GM23338 (cell line): ENCODE measurements at regions not wholly inside any gene's neighbourhood (a gene's known extent, or its start where the extent isn't known, plus 50 kb on each side); places are given as distances from the start of the nearest gene placed in this dataset.

Experiments used
- ATAC-seq: fragments of 200-7000 bp; cut with Tn5 transposase; 3 replicates; pipeline ENCODE4 v1.9.1; 2020
- DNase-seq: peaks from one replicate; pipeline ENCODE4 v3.0.0-alpha.2; 2015; ENCODE audit warnings: low spot score
- H2AFZ ChIP-seq: fragments of 200-600 bp; sonication (generic); 2 replicates; pipeline ENCODE4 v1.8.0; 2016; ENCODE audit warnings: antibody characterized with exemption, mild to moderate bottlenecking, moderate library complexity
- H3F3A ChIP-seq: fragments of 200-600 bp; sonication (generic); replicated peaks from 2 replicates; pipeline ENCODE4 v1.8.0; 2017; ENCODE audit warnings: antibody characterized with exemption, mixed run types, low read depth
- H3K27ac ChIP-seq: fragments of 200-600 bp; sonication (generic); 2 replicates; pipeline ENCODE4 v1.6.1; 2016; ENCODE audit warnings: low read depth
- H3K27me3 ChIP-seq: fragments of 200-600 bp; sonication (generic); 2 replicates; pipeline ENCODE4 v1.8.0; 2016; ENCODE audit warnings: mild to moderate bottlenecking, mixed run types, moderate library complexity; ENCODE audit not compliant: insufficient read depth
- H3K36me3 ChIP-seq: fragments of 200-600 bp; sonication (generic); 2 replicates; pipeline ENCODE4 v1.8.0; 2016; ENCODE audit warnings: mild to moderate bottlenecking; ENCODE audit not compliant: insufficient read depth
- H3K4me1 ChIP-seq: fragments of 200-600 bp; sonication (generic); 2 replicates; pipeline ENCODE4 v1.8.0; 2016; ENCODE audit warnings: mild to moderate bottlenecking, moderate library complexity; ENCODE audit not compliant: insufficient read depth
- H3K4me2 ChIP-seq: fragments of 200-600 bp; sonication (generic); 2 replicates; pipeline ENCODE4 v1.7.1; 2017; ENCODE audit warnings: mixed run types
- H3K4me3 ChIP-seq: fragments of 200-600 bp; sonication (generic); 2 replicates; pipeline ENCODE4 v1.6.1; 2016; ENCODE audit warnings: mixed run types
- H3K79me2 ChIP-seq: fragments of 200-600 bp; sonication (generic); replicated peaks from 2 replicates; pipeline ENCODE4 v1.8.0; 2017; ENCODE audit warnings: mild to moderate bottlenecking; ENCODE audit not compliant: insufficient read depth
- H3K9me2 ChIP-seq: fragments of 200-600 bp; sonication (generic); 2 replicates; pipeline ENCODE4 v1.8.0; 2017; ENCODE audit not compliant: insufficient read depth
- H4K20me1 ChIP-seq: fragments of 200-600 bp; sonication (generic); replicated peaks from 2 replicates; pipeline ENCODE4 v1.8.0; 2017; ENCODE audit warnings: mild to moderate bottlenecking; ENCODE audit not compliant: insufficient read depth
- H3K27ac Mint-ChIP-seq: 2 replicates; pipeline ENCODE4 v1.8.0; 2020; ENCODE audit warnings: inconsistent platforms, mild to moderate bottlenecking, moderate library complexity, mixed read lengths
- H3K27me3 Mint-ChIP-seq: 3 replicates; pipeline ENCODE4 v1.8.0; 2022; ENCODE audit warnings: low read depth, mild to moderate bottlenecking, moderate library complexity, mixed read lengths, inconsistent platforms; ENCODE audit not compliant: insufficient read depth, poor library complexity
- H3K36me3 Mint-ChIP-seq: 3 replicates; pipeline ENCODE4 v1.8.0; 2021; ENCODE audit warnings: low read depth, mild to moderate bottlenecking, inconsistent platforms, moderate library complexity, mixed read lengths
- H3K4me1 Mint-ChIP-seq: 3 replicates; pipeline ENCODE4 v1.8.0; 2020; ENCODE audit warnings: mild to moderate bottlenecking, inconsistent platforms, mixed read lengths
- H3K4me3 Mint-ChIP-seq: 3 replicates; pipeline ENCODE4 v1.8.0; 2021; ENCODE audit warnings: moderate library complexity, mild to moderate bottlenecking, inconsistent platforms, mixed read lengths
- H3K9me3 Mint-ChIP-seq: 3 replicates; pipeline ENCODE4 v1.8.0; 2020; ENCODE audit warnings: moderate library complexity, mild to moderate bottlenecking, inconsistent platforms, mixed read lengths
- CREB1 ChIP-seq: fragments of 250-450 bp; sonication (Bioruptor Pico); IDR thresholded peaks from 2 replicates; pipeline ENCODE4 v1.5.0; 2020; ENCODE audit warnings: low read depth, mild to moderate bottlenecking, moderate library complexity
- EZH2 ChIP-seq: fragments of 200-600 bp; sonication (generic); IDR thresholded peaks from one replicate; pipeline ENCODE4 v1.8.0; 2017; ENCODE audit warnings: antibody characterized with exemption, mild to moderate bottlenecking, low read depth; ENCODE audit not compliant: unreplicated experiment
- JUNB ChIP-seq: IDR thresholded peaks from one replicate; pipeline ENCODE4 v1.6.1; 2016; ENCODE audit warnings: antibody characterized with exemption; ENCODE audit not compliant: unreplicated experiment
- NANOG ChIP-seq: IDR thresholded peaks from 2 replicates; pipeline ENCODE4 v1.6.1; 2016; ENCODE audit warnings: antibody characterized with exemption, borderline replicate concordance
- STAT1 ChIP-seq: IDR thresholded peaks from one replicate; pipeline ENCODE4 v1.6.1; 2016; ENCODE audit warnings: antibody characterized with exemption; ENCODE audit not compliant: unreplicated experiment
- ZNF114 ChIP-seq: fragments of 250-450 bp; sonication (Bioruptor Pico); IDR thresholded peaks from 2 replicates; pipeline ENCODE4 v1.5.0; 2020; ENCODE audit warnings: mild to moderate bottlenecking, moderate library complexity
- ZNF331 ChIP-seq: fragments of 250-450 bp; sonication (Bioruptor Pico); IDR thresholded peaks from 2 replicates; pipeline ENCODE4 v1.5.0; 2020; ENCODE audit warnings: low read depth, mild to moderate bottlenecking, moderate library complexity
- TF ChIP-seq, protein P1 (sequence below), 2 experiments: fragments of 200-600 bp in 1 of 2; sonication (generic) in 1 of 2; conservative IDR thresholded peaks; 2 replicates each; pipeline versions ENCODE4 v1.5.1 to v1.6.1; 2016 to 2017; ENCODE audit warnings: antibody characterized with exemption in 2 of 2, low read depth in 2 of 2, mild to moderate bottlenecking in 2 of 2, moderate library complexity in 1 of 2
- TF ChIP-seq, protein P2 (sequence below): fragments of 250-450 bp; sonication (Bioruptor Pico); IDR thresholded peaks from 2 replicates; pipeline ENCODE4 v1.5.0; 2020; ENCODE audit warnings: mild to moderate bottlenecking, moderate library complexity
- TF ChIP-seq, protein P3 (sequence below): IDR thresholded peaks from one replicate; pipeline ENCODE4 v1.6.1; 2018; ENCODE audit warnings: antibody characterized with exemption; ENCODE audit not compliant: unreplicated experiment

DNA sequence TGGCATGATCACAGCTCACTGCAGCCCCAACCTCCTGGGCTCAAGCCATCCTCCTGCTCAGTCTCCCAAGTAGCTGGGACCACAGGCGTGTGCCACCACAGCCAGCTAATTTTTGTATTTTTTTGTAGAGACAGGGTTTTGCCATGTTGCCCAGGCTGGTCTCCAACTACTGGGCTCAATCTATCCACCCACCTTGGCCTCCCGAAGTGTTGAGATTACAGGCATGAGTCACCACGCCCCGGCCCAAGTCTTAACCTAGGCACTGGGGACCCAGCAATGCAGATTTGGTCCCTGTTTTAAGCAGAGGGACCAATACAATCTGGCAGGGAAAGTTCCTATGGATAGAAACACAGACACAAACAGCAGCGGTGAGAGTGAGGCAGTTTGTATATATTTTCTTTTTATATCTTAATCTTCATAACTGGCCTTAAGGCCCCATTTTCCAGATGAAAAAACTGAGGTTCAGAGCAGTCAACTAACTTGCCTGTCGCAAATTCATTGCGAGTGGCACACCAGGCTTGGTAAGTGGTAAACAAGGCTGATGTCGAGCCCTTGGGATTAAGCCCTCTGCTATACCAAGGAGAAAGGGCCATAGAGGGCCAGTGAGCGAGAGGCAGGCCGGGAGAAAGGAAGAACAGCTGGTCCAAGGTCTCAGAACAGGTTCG lies 77.8 kb upstream of the TINAGL1 start:
- H3K9me2 ChIP-seq = no peaks in the 10 kb centered on the region
- TF ChIP-seq ZNF114 (CRISPR knock-in tag) = no peak
- TF ChIP-seq ZNF331 (CRISPR knock-in tag) = no peak
- no peak for TF ChIP-seq STAT1
- TF ChIP-seq EZH2 = no peak
- TF ChIP-seq, protein P1, sequence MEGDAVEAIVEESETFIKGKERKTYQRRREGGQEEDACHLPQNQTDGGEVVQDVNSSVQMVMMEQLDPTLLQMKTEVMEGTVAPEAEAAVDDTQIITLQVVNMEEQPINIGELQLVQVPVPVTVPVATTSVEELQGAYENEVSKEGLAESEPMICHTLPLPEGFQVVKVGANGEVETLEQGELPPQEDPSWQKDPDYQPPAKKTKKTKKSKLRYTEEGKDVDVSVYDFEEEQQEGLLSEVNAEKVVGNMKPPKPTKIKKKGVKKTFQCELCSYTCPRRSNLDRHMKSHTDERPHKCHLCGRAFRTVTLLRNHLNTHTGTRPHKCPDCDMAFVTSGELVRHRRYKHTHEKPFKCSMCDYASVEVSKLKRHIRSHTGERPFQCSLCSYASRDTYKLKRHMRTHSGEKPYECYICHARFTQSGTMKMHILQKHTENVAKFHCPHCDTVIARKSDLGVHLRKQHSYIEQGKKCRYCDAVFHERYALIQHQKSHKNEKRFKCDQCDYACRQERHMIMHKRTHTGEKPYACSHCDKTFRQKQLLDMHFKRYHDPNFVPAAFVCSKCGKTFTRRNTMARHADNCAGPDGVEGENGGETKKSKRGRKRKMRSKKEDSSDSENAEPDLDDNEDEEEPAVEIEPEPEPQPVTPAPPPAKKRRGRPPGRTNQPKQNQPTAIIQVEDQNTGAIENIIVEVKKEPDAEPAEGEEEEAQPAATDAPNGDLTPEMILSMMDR (conservative IDR thresholded peaks at IDR 0.05; ENCODE audit: low read depth in 2 of 2) = no peak
- no peak for TF ChIP-seq NANOG
- Mint-ChIP-seq H3K9me3 (no peaks in the 10 kb centered on the region), H3K36me3 (no peaks in the 10 kb centered on the region), H3K4me1 (peaks cover 14% of the 10 kb centered on the region), H3K27me3 (peaks cover 4% of the 10 kb centered on the region), H3K27ac (no peak overlapping the region), H3K4me3 (no peak overlapping the region)
- no peak overlapping the region for H2AFZ ChIP-seq
- H3K27ac ChIP-seq = no peak overlapping the region
- no peaks in the 10 kb centered on the region for H3K79me2 ChIP-seq
- peaks cover 8% of the 10 kb centered on the region for H3K4me1 ChIP-seq
- DNase-seq (no peak), ATAC-seq (no peak)
- H3F3A ChIP-seq = no peaks in the 10 kb centered on the region
- no peaks in the 10 kb centered on the region for H3K36me3 ChIP-seq
- no peaks in the 10 kb centered on the region for H3K27me3 ChIP-seq
- H3K4me2 ChIP-seq = no peak overlapping the region
- no peaks in the 10 kb centered on the region for H4K20me1 ChIP-seq
- no peak overlapping the region for H3K4me3 ChIP-seq

DNA sequence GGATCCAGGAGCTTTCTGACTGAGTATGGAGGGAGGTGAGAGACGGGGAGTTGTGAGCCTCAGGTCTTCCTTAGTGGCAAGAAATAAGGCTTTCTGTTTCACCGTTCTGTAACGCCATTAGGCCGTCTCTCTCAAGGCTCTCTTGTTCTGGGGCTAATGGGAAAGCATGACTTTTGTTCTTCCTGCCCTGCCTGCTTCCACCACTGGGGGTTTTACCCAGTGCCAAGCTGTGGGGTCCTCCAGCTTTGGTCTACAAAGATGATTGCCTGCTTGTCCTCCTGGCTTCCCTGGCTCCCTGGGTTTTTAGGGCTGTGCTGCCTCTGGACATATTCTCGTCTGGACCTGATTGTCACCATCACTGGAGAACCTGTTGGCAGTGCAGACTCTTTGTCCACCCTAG lies 74.8 kb upstream of the TINAGL1 start:
- DNase-seq (peak; percentile 39), ATAC-seq (peak; percentile 26)
- Histone ChIP-seq H4K20me1 (no peaks in the 10 kb centered on the region), H3F3A (no peaks in the 10 kb centered on the region), H3K9me2 (no peaks in the 10 kb centered on the region), H3K4me3 (no peak overlapping the region), H3K79me2 (no peaks in the 10 kb centered on the region), H3K27ac (no peak overlapping the region), H3K4me2 (no peak overlapping the region), H3K36me3 (no peaks in the 10 kb centered on the region), H2AFZ (no peak overlapping the region), H3K27me3 (no peaks in the 10 kb centered on the region), H3K4me1 (peaks cover 16% of the 10 kb centered on the region)
- Mint-ChIP-seq H3K27me3 (peaks cover 6% of the 10 kb centered on the region), H3K36me3 (no peaks in the 10 kb centered on the region), H3K4me1 (peaks cover 19% of the 10 kb centered on the region), H3K27ac (no peak overlapping the region), H3K4me3 (no peak overlapping the region), H3K9me3 (no peaks in the 10 kb centered on the region)
- no peak for TF ChIP-seq CREB1 (CRISPR knock-in tag)
- TF ChIP-seq JUNB = no peak
- TF ChIP-seq STAT1 = no peak
- TF ChIP-seq, protein P2, sequence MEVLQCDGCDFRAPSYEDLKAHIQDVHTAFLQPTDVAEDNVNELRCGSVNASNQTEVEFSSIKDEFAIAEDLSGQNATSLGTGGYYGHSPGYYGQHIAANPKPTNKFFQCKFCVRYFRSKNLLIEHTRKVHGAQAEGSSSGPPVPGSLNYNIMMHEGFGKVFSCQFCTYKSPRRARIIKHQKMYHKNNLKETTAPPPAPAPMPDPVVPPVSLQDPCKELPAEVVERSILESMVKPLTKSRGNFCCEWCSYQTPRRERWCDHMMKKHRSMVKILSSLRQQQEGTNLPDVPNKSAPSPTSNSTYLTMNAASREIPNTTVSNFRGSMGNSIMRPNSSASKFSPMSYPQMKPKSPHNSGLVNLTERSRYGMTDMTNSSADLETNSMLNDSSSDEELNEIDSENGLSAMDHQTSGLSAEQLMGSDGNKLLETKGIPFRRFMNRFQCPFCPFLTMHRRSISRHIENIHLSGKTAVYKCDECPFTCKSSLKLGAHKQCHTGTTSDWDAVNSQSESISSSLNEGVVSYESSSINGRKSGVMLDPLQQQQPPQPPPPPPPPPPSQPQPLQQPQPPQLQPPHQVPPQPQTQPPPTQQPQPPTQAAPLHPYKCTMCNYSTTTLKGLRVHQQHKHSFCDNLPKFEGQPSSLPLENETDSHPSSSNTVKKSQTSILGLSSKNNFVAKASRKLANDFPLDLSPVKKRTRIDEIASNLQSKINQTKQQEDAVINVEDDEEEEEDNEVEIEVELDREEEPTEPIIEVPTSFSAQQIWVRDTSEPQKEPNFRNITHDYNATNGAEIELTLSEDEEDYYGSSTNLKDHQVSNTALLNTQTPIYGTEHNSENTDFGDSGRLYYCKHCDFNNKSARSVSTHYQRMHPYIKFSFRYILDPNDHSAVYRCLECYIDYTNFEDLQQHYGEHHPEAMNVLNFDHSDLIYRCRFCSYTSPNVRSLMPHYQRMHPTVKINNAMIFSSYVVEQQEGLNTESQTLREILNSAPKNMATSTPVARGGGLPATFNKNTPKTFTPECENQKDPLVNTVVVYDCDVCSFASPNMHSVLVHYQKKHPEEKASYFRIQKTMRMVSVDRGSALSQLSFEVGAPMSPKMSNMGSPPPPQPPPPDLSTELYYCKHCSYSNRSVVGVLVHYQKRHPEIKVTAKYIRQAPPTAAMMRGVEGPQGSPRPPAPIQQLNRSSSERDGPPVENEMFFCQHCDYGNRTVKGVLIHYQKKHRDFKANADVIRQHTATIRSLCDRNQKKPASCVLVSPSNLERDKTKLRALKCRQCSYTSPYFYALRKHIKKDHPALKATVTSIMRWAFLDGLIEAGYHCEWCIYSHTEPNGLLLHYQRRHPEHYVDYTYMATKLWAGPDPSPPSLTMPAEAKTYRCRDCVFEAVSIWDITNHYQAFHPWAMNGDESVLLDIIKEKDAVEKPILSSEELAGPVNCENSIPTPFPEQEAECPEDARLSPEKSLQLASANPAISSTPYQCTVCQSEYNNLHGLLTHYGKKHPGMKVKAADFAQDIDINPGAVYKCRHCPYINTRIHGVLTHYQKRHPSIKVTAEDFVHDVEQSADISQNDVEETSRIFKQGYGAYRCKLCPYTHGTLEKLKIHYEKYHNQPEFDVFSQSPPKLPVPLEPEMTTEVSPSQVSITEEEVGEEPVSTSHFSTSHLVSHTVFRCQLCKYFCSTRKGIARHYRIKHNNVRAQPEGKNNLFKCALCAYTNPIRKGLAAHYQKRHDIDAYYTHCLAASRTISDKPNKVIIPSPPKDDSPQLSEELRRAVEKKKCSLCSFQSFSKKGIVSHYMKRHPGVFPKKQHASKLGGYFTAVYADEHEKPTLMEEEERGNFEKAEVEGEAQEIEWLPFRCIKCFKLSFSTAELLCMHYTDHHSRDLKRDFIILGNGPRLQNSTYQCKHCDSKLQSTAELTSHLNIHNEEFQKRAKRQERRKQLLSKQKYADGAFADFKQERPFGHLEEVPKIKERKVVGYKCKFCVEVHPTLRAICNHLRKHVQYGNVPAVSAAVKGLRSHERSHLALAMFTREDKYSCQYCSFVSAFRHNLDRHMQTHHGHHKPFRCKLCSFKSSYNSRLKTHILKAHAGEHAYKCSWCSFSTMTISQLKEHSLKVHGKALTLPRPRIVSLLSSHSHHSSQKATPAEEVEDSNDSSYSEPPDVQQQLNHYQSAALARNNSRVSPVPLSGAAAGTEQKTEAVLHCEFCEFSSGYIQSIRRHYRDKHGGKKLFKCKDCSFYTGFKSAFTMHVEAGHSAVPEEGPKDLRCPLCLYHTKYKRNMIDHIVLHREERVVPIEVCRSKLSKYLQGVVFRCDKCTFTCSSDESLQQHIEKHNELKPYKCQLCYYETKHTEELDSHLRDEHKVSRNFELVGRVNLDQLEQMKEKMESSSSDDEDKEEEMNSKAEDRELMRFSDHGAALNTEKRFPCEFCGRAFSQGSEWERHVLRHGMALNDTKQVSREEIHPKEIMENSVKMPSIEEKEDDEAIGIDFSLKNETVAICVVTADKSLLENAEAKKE (CRISPR knock-in tag) = no peak
- TF ChIP-seq, protein P3, sequence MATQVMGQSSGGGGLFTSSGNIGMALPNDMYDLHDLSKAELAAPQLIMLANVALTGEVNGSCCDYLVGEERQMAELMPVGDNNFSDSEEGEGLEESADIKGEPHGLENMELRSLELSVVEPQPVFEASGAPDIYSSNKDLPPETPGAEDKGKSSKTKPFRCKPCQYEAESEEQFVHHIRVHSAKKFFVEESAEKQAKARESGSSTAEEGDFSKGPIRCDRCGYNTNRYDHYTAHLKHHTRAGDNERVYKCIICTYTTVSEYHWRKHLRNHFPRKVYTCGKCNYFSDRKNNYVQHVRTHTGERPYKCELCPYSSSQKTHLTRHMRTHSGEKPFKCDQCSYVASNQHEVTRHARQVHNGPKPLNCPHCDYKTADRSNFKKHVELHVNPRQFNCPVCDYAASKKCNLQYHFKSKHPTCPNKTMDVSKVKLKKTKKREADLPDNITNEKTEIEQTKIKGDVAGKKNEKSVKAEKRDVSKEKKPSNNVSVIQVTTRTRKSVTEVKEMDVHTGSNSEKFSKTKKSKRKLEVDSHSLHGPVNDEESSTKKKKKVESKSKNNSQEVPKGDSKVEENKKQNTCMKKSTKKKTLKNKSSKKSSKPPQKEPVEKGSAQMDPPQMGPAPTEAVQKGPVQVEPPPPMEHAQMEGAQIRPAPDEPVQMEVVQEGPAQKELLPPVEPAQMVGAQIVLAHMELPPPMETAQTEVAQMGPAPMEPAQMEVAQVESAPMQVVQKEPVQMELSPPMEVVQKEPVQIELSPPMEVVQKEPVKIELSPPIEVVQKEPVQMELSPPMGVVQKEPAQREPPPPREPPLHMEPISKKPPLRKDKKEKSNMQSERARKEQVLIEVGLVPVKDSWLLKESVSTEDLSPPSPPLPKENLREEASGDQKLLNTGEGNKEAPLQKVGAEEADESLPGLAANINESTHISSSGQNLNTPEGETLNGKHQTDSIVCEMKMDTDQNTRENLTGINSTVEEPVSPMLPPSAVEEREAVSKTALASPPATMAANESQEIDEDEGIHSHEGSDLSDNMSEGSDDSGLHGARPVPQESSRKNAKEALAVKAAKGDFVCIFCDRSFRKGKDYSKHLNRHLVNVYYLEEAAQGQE = no peak
